NB4 (cell line): ENCODE measurements at regions not wholly inside any gene's neighbourhood (a gene's known extent, or its start where the extent isn't known, plus 50 kb on each side); places are given as distances from the start of the nearest gene placed in this dataset.

Experiments
- MYC ChIP-seq: IDR thresholded peaks from 2 replicates; pipeline ENCODE4 v1.6.1; 2011; ENCODE audit warnings: low read depth, low read length
- POLR2A ChIP-seq: IDR thresholded peaks from 2 replicates; pipeline ENCODE4 v1.6.1; 2011; ENCODE audit warnings: mild to moderate bottlenecking; ENCODE audit not compliant: insufficient read length; ENCODE audit errors: extremely low read depth
- TF ChIP-seq, protein P1 (sequence below): IDR thresholded peaks from one replicate; pipeline ENCODE4 v1.5.1; 2012; ENCODE audit warnings: low read depth, low read length
- TF ChIP-seq, protein P2 (sequence below): IDR thresholded peaks from 2 replicates; pipeline ENCODE4 v1.6.1; 2011; ENCODE audit warnings: low read depth, low read length

DNA sequence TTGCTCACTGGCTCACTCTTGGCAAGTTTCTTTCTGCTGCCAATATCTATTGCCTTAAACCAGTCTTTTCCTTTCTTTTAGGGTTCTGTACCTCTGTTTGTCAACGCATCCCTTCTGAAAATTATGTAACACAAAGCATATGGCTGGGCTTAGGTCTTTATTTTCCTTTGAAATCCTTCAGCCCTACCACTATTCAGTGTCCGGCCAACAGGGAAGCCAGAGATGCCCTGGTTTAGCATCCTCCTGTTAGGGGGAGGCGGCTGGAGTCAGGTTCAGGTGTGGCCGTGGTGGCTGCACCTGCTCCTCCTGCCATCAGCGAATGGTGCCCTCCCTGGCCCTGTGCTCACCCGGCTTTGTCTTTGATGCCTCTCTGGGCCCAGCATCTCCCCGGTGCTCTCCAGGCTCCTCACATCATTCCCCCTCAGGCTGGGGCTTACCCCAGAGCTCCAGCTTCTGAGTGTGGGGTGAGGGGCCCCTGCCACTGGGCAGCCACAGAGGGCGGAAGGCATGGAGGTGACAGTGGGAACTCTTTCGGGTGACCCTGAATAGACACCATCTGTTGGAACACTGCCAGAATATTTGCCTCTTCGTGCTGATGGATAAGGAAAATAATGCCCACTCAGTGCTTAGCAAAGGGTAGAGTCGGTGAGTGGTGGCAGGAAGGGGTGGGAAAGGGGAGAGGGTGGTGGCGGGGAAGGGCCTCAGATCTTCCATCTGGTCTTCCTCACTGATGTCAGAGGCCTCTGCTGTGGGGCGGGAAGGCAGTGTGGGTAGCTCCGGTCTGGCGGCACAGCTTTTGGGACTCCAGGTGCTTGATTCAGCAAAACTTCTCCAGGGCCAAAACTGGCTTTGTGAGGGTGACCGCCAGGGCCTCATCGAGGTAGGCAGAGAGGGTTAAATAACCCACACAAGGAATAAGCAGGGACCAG, 97.2 kb downstream of the DACT2 start:
- TF ChIP-seq MYC (no peak), POLR2A (no peak)
- TF ChIP-seq, protein P1, sequence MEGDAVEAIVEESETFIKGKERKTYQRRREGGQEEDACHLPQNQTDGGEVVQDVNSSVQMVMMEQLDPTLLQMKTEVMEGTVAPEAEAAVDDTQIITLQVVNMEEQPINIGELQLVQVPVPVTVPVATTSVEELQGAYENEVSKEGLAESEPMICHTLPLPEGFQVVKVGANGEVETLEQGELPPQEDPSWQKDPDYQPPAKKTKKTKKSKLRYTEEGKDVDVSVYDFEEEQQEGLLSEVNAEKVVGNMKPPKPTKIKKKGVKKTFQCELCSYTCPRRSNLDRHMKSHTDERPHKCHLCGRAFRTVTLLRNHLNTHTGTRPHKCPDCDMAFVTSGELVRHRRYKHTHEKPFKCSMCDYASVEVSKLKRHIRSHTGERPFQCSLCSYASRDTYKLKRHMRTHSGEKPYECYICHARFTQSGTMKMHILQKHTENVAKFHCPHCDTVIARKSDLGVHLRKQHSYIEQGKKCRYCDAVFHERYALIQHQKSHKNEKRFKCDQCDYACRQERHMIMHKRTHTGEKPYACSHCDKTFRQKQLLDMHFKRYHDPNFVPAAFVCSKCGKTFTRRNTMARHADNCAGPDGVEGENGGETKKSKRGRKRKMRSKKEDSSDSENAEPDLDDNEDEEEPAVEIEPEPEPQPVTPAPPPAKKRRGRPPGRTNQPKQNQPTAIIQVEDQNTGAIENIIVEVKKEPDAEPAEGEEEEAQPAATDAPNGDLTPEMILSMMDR, result no peak
- TF ChIP-seq, protein P2, sequence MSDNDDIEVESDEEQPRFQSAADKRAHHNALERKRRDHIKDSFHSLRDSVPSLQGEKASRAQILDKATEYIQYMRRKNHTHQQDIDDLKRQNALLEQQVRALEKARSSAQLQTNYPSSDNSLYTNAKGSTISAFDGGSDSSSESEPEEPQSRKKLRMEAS, result no peak
